Tibial nerve (tissue), 4 donors: ENCODE measurements at regions not wholly inside any gene's neighbourhood (a gene's known extent, or its start where the extent isn't known, plus 50 kb on each side); places are given as distances from the start of the nearest gene placed in this dataset.

Experiments
- EP300 ChIP-seq, 2 donors: sonication (generic); formaldehyde crosslinking; IDR thresholded peaks; one replicate each; pipeline ENCODE4 v1.6.1; 2017; ENCODE audit warnings: antibody characterized with exemption in 2 of 2, mild to moderate bottlenecking in 1 of 2
- POLR2A ChIP-seq, 2 donors: fragments of 450-650 bp; IDR thresholded peaks; one replicate each; pipeline ENCODE4 v1.6.1; 2017; ENCODE audit warnings: antibody characterized with exemption in 2 of 2, mild to moderate bottlenecking in 2 of 2, moderate library complexity in 2 of 2
- TF ChIP-seq, protein P1 (sequence below), 5 experiments: fragments of 200-600 bp in 3 of 5; fragments of 450-650 bp in 2 of 5; sonication (generic) in 3 of 5; IDR thresholded peaks; one replicate each; pipeline ENCODE4 v1.5.1; 2016 to 2019; ENCODE audit warnings: antibody characterized with exemption in 5 of 5, mild to moderate bottlenecking in 3 of 5, moderate library complexity in 2 of 5

DNA sequence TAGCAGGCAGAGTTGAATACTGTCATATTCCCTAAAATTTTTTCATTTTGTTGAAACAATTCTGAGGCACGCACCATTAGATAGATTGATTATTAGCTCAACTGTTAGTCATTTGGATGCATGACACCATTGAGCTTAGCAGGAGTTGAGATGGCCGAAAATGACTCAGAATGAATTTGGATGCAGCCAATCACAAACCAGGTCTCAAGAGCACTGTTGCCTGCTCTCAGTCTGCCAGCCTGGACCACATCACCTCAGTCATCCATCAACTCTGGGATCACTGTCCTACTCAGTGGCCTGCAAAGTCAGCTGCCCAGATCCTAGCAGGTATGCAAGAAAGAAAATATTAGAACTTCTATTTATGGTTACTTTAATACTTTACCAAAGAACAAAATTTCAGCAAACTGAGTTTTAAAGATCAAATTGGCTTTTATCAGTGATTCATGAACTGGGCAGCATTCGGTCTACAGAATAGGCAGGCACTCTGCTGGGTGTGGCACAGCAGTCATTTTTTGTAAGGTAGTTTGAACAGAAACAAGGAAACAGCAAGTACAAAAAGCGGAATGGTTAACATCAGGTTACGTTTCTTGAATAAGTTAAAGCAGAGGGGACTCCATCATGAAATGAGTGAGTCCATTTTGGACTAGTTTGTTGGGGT is 152.7 kb upstream of the ARHGAP28 start:
- TF ChIP-seq, protein P1, sequence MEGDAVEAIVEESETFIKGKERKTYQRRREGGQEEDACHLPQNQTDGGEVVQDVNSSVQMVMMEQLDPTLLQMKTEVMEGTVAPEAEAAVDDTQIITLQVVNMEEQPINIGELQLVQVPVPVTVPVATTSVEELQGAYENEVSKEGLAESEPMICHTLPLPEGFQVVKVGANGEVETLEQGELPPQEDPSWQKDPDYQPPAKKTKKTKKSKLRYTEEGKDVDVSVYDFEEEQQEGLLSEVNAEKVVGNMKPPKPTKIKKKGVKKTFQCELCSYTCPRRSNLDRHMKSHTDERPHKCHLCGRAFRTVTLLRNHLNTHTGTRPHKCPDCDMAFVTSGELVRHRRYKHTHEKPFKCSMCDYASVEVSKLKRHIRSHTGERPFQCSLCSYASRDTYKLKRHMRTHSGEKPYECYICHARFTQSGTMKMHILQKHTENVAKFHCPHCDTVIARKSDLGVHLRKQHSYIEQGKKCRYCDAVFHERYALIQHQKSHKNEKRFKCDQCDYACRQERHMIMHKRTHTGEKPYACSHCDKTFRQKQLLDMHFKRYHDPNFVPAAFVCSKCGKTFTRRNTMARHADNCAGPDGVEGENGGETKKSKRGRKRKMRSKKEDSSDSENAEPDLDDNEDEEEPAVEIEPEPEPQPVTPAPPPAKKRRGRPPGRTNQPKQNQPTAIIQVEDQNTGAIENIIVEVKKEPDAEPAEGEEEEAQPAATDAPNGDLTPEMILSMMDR (IDR thresholded peaks at IDR 0.05), result no peak
- TF ChIP-seq POLR2A (IDR thresholded peaks at IDR 0.05) (no peak), EP300 (IDR thresholded peaks at IDR 0.05) (no peak)
